ENCODE measurements at regions not wholly inside any gene's neighbourhood (a gene's known extent, or its start where the extent isn't known, plus 50 kb on each side); places are given as distances from the start of the nearest gene placed in this dataset.

DNA sequence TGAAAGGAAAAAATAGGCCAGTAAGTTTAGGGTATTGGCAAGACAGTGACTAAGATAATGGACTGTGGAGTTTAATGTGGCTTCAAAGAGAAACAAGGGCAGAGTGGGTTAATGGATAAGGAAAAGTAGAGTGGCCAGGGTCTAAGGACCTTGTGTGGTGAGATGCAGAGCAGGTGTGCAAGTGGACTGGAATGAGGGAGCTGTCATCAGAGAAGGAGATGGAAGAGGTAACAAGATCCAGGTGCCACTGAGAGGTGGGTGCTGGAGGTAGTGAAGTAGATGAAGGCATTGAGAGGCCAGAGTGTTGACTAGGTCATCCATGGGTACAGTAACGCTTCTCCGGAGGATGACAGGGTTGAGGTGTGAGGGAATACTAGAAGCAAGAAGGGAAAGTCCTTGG is 136.1 kb downstream of the QRSL1 start:
- TF ChIP-seq, protein P1, sequence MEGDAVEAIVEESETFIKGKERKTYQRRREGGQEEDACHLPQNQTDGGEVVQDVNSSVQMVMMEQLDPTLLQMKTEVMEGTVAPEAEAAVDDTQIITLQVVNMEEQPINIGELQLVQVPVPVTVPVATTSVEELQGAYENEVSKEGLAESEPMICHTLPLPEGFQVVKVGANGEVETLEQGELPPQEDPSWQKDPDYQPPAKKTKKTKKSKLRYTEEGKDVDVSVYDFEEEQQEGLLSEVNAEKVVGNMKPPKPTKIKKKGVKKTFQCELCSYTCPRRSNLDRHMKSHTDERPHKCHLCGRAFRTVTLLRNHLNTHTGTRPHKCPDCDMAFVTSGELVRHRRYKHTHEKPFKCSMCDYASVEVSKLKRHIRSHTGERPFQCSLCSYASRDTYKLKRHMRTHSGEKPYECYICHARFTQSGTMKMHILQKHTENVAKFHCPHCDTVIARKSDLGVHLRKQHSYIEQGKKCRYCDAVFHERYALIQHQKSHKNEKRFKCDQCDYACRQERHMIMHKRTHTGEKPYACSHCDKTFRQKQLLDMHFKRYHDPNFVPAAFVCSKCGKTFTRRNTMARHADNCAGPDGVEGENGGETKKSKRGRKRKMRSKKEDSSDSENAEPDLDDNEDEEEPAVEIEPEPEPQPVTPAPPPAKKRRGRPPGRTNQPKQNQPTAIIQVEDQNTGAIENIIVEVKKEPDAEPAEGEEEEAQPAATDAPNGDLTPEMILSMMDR (IDR thresholded peaks at IDR 0.05) = no peak
- no peak for TF ChIP-seq POLR2A (IDR thresholded peaks at IDR 0.05)

All from testis (tissue), 2 donors.